Skin epidermis (tissue), 12 donors: ENCODE measurements at regions not wholly inside any gene's neighbourhood (a gene's known extent, or its start where the extent isn't known, plus 50 kb on each side); places are given as distances from the start of the nearest gene placed in this dataset.
"Not testable (repeated sequence)": the region's sequence is repeated elsewhere in the genome, so short reads cannot be mapped to it uniquely, and the experiment has no call there.

Experiments
- H3K27ac ChIP-seq, 21 experiments: fragments of 200-600 bp; sonication (generic) in 11 of 21; one replicate each; pipeline ENCODE4 v1.5.0; 2020; ENCODE audit warnings: mild to moderate bottlenecking in 3 of 21, inconsistent platforms in 2 of 21, moderate library complexity in 2 of 21
- H3K4me3 ChIP-seq, 7 experiments: fragments of 200-600 bp; sonication (generic) in 2 of 7; one replicate each; pipeline ENCODE4 v1.5.0; 2020; ENCODE audit warnings: inconsistent platforms in 2 of 7, mild to moderate bottlenecking in 2 of 7, moderate library complexity in 1 of 7

GRCh38 chr3:150251187-150252062, 156.7 kb upstream of the TSC22D2 start:
- H3K4me3 ChIP-seq = no peak overlapping the region
- H3K27ac ChIP-seq = peak overlapping the region in 8 of 21 experiments; percentile 5 to 78 (median 51)

DNA sequence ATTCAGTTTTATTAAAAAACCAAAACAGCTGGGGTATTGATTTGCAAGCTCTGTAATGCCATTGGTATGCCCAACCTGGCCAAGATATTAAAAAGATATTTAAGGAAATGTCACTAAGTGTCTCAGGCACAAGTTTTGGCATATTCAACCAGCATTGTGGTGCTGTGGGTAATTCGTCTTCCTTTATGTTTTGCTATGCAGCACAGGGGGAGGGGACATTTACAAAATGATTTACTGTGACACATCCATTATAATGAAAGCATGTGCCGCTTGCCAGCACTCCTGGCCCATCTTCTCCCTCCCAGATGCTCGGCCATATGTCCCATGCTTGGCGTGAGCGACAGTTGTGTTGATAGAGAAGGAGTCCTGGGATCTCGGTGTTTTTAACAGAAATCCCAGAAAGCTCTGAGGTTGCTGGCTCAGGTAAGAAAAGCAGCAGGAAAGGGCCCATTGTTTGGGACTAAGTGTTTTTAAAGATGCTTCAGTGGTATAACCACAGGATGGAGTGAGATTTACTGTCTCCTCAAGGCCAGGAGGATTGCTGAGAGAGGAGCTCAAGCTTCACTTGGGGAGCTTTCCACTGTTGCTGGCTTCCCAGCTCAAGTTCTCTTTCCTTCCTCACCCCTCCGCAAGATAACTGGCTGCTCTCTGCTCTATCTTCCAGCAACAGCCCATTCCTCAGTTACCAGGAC, 158.2 kb upstream of the TSC22D2 start:
- H3K27ac ChIP-seq = peak overlapping the region in 1 of 21 experiments; percentile 51

DNA sequence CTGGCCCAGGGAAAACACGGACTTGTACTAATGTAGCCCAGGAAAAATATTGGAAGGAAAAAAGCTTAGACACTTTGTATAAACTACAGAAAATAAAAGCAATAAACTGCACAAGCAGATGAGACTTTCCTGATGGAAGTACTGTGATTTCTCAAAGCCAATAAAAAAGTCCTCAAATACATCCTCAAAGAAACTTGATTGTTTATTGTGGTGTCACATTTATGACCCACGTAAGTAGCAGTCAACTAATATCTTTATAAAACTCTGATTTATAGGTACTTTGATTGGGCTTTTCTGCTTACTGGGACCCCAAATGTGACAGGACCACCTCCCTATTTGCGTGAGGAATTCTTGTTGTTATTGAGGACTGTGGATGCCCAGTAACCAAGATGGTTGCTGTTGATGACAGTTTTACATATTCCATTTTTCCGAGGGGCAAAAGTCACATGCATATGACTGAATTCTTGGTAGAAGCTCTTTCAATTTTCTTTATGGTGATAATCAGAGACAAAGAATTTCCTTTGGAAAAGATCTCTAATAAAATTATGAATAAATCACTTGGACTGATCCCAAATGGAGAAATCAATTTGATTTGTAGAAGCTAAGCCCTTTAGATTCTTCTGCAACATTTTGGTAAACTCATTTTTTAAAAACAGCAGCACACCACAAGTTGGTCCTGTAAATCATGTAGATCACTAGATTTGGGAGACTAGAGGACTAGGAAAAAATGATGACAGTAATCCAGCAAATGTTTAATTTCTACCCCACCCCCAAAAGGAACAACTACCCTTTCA, 159.0 kb upstream of the TSC22D2 start:
- no peak overlapping the region for H3K4me3 ChIP-seq
- H3K27ac ChIP-seq = peak overlapping the region in 4 of 21 experiments; percentile 2 to 51 (median 14)

More for the DNA sequence above, 158.2 kb upstream of the TSC22D2 start:
- no peak overlapping the region for H3K4me3 ChIP-seq

DNA sequence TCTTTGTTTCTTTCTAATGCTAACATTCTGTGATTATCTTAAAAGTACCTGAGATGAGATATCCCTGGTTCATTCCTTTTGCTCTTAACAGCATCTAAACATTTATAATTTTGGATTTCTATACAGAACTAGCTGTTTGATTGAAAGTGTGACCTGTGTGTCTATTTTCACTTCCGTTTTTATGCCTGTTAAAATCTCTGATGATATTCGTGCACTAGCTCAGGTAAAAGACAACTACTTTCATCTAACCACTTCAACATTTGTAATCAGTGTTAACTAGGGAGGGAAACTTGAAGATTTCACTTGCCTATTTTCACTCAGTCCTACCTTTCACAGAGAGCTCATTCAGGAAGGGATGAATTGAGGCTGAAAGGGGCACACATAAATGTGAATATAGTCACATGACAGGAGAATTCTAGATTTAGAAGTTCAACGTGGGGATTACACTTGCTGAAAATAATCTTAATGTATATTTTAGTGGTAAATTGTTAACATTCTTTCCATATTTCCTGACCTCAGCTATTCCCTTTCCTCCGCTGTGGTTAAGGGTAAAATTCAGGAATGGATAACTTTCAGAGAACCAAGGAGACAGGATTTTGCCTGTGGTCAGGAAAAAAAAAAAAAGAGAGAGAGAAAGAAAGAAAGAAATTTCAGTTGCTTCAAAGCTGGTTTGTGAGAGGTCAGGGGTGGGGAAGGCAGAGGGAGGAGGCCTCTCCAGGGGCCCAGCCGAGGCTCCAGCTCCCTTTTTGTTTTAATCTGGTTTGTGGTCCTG, 159.8 kb upstream of the TSC22D2 start:
- Histone ChIP-seq H3K27ac (peak overlapping the region in 3 of 21 experiments; percentile 2 to 51 (median 27)), H3K4me3 (no peak overlapping the region)

DNA sequence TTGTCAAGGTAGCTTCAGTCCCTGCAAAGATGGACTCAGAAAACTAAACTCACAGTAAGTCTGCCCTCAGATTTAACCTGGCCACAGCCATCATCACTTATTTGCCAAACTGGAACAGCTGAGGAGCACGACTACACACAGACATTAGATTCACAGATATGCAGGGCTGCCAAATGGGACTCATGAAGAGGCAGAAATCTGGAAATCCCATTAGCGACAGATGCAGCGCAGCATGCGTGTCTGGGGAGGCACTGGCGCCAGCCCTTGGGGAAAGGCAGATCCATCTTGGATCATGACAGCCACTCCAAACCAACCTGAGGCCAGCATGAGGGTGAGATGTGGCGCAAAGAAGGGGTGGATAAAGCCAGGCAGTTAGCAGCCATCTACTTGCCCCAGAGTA, 160.7 kb upstream of the TSC22D2 start:
- H3K4me3 ChIP-seq = no peak overlapping the region
- no peak overlapping the region for H3K27ac ChIP-seq

GRCh38 chr3:150243466-150243865, 164.6 kb upstream of the TSC22D2 start:
- Histone ChIP-seq H3K4me3 (no peak overlapping the region), H3K27ac (no peak overlapping the region)

- Histone ChIP-seq H3K27ac (no peak overlapping the region), H3K4me3 (no peak overlapping the region)
These were observed 165.7 kb upstream of the TSC22D2 start for GRCh38 chr3:150242220-150242936.

- Histone ChIP-seq H3K4me3 (no peak overlapping the region), H3K27ac (no peak overlapping the region)
These were observed 167.2 kb upstream of the TSC22D2 start for GRCh38 chr3:150240891-150241290.

DNA sequence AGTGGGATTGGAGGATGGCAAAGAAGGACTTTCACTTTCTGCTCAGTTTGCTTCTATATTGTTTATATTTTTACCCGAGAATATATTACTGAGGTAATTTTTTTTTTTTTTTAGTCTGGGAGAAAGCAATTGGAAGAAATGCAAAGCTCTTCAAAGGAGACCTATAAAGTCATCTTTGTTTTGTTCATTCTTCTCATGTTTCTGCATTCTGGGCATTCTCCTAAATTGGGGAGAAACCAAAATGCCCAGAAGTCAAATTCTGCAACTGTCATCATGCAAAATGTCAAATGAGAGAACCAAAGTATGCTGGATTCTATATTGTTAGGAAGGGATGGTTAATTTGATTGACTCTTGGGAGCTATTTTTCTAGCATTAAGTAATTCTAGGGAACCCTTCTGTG, 168.3 kb upstream of the TSC22D2 start:
- no peak overlapping the region for H3K4me3 ChIP-seq
- H3K27ac ChIP-seq = no peak overlapping the region

DNA sequence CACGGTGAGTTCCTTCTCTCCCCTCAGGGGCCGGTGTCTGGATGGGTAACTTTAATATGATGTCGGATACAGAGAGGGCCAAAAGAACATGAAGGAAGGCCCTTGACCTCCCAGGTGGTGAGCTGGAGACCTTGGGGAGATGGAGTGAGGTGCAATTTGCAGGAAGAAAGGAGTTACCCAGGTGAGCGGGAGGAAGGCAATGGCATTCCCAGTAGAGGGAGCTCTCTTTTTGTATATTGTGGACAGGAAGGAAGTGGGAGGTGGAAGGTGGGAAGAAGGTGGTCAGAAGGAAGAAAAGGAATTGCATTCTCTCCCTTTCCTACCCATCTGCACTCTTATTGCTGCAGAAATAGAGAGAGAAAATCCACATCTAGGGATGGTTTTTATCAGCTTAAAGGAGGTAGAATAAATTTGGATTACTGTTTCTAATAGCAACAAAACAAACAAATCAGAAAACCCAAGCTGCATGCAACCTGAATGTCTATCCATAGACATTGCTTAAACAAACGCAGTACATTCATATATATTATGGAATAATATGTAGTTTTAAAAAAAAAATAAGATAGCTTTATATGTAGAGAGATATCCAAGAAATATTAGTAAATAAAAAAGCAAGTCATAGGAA, 169.0 kb upstream of the TSC22D2 start:
- Histone ChIP-seq H3K27ac (no peak overlapping the region), H3K4me3 (no peak overlapping the region)

DNA sequence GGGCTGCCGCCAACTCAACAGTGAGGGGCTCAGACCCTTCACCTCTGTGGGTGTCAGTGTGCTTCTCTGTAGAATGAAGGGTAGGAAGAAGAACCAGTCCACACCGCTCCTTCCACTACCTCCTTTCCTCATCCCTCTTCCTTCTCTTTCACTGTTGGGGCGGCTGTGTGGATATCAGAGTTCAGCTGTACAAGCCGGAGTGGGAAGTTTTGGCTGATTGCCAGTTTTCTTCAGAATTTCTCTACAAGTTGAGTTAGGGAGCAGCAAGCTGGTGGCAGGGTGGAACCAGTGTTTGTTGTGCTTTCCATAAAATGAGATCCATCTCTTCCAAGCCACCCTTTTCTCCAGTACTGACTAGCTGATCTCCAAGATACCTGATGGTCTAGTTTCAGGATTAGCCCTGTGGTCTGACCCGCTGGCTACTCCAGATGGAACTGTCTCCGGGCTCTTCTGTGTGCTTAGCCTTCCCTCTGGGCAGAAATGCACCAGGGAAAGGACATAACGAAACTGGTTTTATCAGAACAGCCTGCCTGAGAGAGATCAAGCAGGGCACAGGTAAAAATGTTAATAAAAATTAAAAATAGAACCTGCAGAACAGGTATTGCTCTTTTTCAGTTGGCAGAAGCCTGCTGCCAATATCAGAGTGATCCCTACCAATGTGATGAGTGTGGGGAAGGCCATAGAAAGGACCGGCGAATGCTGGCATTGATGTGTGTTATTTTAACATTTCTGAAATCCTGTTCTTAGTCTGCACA, 169.9 kb upstream of the TSC22D2 start:
- peak overlapping the region in 2 of 21 experiments; percentile 40 to 72 for H3K27ac ChIP-seq
- H3K4me3 ChIP-seq = no peak overlapping the region

DNA sequence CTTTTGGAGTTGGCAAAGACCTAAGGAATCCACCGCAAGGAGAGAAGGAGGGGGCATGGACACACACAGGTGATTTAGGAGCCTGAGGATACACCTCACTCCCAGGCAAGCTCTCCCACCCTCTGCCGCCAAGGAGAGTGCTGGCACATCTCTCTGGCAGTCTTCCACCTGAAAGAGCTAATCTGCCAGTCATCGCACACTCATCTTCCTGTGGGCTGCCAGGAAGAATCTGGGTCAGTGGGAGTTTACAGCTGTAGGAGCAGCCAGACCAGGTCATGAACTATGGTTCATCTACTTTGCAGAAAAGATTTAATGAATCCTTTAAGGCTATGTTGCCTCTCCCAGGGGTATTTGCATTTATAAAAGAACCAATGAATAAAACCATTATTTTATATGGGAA, 170.6 kb upstream of the TSC22D2 start:
- H3K4me3 ChIP-seq = no peak overlapping the region
- no peak overlapping the region for H3K27ac ChIP-seq

GRCh38 chr3:150236316-150237082, 171.6 kb upstream of the TSC22D2 start:
- peak overlapping the region in 4 of 21 experiments; percentile 8 to 49 (median 38) for H3K27ac ChIP-seq

DNA sequence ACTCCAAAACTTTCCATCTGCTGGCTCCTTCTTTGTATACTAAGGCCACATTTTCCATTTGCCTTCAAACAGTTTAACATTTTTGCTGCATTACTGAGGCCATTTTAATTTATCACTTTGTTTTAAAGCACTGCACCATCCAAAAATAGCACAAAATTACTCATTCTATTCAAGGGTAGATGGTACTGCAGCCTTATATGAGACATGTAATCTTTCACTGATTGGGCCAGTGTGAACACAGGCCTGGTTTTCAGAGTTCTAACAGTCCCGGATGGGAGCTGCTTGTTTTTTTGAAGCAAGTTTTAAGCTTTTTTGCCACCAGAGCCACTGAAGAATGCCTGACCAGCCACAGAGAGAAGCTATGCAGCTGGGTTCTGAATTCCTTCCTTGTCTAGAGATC, 172.3 kb upstream of the TSC22D2 start:
- Histone ChIP-seq H3K4me3 (no peak overlapping the region), H3K27ac (peak overlapping the region in 4 of 21 experiments; percentile 8 to 49 (median 38))

More at GRCh38 chr3:150236316-150237082, 171.6 kb upstream of the TSC22D2 start:
- H3K4me3 ChIP-seq = no peak overlapping the region

GRCh38 chr3:150232992-150233451, 175.1 kb upstream of the TSC22D2 start:
- peak overlapping the region in 3 of 21 experiments; percentile 1 to 9 (median 5) for H3K27ac ChIP-seq

DNA sequence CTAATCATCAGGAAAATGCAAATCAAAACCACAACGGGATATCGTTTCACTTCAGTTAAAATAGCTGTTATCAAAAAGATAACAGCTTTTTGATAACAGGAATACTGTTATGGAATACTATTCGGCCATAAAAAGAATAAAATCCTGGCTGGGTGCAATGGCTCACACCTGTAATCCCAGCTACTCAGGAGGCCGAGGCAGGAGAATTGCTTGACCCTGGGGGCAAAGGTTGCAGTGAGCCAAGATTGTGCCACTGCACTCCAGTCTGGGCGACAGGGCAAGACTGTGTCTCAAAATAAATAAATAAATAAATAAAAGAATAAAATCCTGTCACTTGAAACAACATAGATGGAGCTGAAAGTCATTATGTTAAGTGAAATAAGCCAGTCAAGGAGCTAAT, 178.1 kb upstream of the TSC22D2 start:
- Histone ChIP-seq H3K4me3 (no peak overlapping the region), H3K27ac (no peak overlapping the region)

More at GRCh38 chr3:150232992-150233451, 175.1 kb upstream of the TSC22D2 start:
- no peak overlapping the region for H3K4me3 ChIP-seq

DNA sequence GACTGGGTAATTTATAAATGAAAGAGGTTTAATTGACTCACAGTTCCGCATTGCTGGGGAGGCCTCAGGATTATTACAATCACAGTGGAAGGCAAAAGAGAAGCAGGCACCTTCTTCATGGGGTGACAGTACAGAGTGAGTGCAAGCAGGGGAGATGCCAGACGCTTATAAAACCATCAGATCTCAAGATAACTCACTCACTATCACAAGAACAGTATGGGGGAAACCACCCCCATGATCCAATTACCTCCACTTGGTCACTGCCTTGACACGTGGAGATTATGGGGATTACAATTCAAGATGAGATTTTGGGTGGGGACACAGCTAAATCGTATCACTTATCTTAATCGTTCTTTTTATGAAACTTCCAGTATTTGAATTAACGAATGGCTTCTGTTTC, 179.5 kb upstream of the TSC22D2 start:
- H3K4me3 ChIP-seq, H3K27ac ChIP-seq: not testable (repeated sequence)
